ENCODE measurements at regions not wholly inside any gene's neighbourhood (a gene's known extent, or its start where the extent isn't known, plus 50 kb on each side); places are given as distances from the start of the nearest gene placed in this dataset.
"Not testable (repeated sequence)": the region's sequence is repeated elsewhere in the genome, so short reads cannot be mapped to it uniquely, and the experiment has no call there.

DNA sequence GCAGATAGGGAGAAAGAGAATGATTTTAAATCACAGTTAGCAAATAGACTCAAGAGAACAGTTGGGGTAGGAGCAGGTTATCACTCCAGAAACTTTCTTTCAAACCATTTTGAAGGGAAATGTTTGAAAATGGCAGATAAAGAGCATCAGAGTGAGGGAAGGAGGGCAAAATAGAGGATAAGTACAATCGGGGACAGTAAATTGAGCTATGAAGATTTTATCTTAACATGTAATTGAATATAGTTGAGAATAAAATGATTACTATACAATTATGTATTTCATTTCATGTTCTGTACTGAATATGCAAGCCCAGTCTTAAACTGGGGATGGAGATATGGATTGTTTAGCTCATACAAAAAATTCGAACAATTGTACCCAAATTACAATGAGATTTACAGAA is 54.0 kb downstream of the MAP10 start:
- peaks cover 4% of the 10 kb centered on the region for H3K4me1 ChIP-seq (ENCODE audit: control insufficient read depth, insufficient read depth, low read length)
- H3K27me3 ChIP-seq (ENCODE audit: control insufficient read depth, insufficient read depth, low read length) = peaks cover 5% of the 10 kb centered on the region
- H3K9me3 ChIP-seq (replicated peaks; ENCODE audit: low read length) = no peaks in the 10 kb centered on the region
- no peak overlapping the region for H3K4me2 ChIP-seq (ENCODE audit: low read length)
- no peaks in the 10 kb centered on the region for H3K36me3 ChIP-seq (ENCODE audit: insufficient read depth, low read length)
- no peak overlapping the region for H3K9ac ChIP-seq (ENCODE audit: low read depth, low read length)
- no peak overlapping the region for H3K4me3 ChIP-seq (ENCODE audit: low read length)

DNA sequence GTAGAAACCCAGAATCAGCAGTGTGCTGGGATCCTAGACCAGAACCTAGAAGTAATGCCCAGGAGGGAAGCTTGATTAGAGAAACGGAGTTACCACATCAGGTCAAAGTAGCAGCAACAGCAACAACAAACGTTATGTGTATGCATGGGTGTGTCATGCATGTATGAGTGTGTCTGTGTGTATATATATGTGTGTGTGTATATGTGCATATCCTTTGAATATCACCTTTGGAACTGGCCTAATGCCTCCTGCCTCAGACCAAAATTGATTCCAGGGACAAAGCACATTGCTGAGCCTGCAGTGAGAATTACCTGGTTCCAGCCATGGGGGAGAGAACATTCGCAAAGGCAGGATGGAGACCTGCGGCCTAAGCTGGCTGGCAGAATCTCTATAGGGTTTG is 55.9 kb downstream of the MAP10 start:
- H3K9ac ChIP-seq (ENCODE audit: low read depth, low read length) = no peak overlapping the region
- H3K27me3 ChIP-seq (ENCODE audit: control insufficient read depth, insufficient read depth, low read length) = peaks cover 5% of the 10 kb centered on the region
- H3K4me1 ChIP-seq (ENCODE audit: control insufficient read depth, insufficient read depth, low read length) = no peaks in the 10 kb centered on the region
- no peaks in the 10 kb centered on the region for H3K9me3 ChIP-seq (replicated peaks; ENCODE audit: low read length)
- no peak overlapping the region for H3K4me2 ChIP-seq (ENCODE audit: low read length)
- no peaks in the 10 kb centered on the region for H3K36me3 ChIP-seq (ENCODE audit: insufficient read depth, low read length)
- no peak overlapping the region for H3K4me3 ChIP-seq (ENCODE audit: low read length)

DNA sequence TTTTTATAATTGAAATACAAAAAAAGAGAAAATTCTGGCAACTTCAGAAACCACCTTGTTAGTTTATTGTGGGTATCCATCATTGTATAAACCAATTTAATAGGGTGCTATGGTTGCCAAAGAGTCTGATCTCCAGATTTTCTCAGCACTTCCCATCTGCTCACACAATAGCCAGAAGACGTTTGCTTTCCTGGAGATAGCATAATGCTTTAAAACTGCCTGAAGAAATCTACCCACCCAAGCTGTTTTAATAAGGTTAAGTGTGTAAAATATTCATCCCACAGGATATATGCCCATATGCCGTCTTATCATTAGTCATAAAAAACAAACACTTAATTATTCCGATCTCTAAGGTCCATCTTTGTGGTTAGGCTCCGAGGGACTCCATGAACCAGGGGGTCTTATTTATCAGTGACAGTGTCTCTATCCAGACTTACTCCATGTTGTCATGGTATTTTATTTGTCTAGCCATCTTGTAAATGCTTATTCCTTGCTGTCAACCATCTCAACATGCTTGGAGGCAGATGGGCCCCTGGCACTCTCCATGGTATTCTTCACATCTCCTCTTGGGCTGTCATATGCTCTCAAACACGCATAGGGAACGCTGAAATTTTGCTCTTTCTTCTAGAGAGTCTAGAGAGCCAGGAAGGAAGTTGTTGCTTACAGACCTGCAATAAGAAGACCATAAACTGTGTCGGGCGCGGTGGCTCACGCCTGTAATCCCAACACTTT is 58.5 kb downstream of the MAP10 start:
- Histone ChIP-seq H3K36me3 (ENCODE audit: insufficient read depth, low read length) (no peaks in the 10 kb centered on the region), H3K4me2 (ENCODE audit: low read length) (no peak overlapping the region), H3K27me3 (ENCODE audit: control insufficient read depth, insufficient read depth, low read length) (peaks cover 9% of the 10 kb centered on the region), H3K9ac (ENCODE audit: low read depth, low read length) (no peak overlapping the region), H3K9me3 (replicated peaks; ENCODE audit: low read length) (no peaks in the 10 kb centered on the region), H3K4me3 (ENCODE audit: low read length) (no peak overlapping the region), H3K4me1 (ENCODE audit: control insufficient read depth, insufficient read depth, low read length) (peaks cover 2% of the 10 kb centered on the region)

DNA sequence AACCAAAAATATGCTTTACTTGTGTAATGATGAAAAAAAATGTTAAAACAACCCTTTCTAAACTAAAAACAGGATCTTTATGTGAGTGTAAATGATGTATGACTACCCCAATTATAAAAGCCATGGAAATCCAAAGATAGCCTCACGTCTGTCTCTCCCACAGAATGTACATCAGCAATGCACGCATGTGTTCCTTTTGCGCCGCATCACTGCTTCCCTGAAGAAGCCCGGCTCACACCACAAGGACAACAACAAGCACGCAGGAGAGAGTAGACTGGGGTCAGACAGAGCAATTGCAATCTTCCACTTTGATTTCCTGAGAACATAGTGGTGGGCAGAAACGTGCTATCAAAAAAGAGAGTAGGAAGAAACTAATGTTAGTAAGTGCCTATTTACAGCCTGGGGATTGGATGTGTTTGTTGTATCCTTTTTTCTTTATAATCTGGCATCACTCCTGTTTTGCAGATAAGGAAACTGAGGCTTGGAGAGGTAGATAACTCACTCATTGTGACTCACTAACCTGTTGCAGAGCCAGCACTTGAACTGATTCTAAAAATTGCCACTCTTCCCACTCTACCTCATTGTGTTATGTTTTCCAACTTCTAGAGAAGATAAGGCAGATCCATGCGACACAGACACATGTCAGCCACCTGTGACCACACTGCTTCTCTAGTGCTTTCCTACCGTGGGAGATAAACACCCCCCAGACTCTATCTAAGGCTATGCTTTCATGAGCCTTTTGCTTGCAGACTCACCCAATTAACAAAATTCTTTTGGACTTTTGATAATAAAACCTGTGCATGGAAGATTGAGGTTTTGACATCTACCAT is 60.1 kb downstream of the MAP10 start:
- H3K4me2 ChIP-seq (ENCODE audit: low read length) = no peak overlapping the region
- no peak overlapping the region for H3K4me3 ChIP-seq (ENCODE audit: low read length)
- H3K36me3 ChIP-seq (ENCODE audit: insufficient read depth, low read length) = no peaks in the 10 kb centered on the region
- no peak overlapping the region for H3K9ac ChIP-seq (ENCODE audit: low read depth, low read length)
- no peaks in the 10 kb centered on the region for H3K9me3 ChIP-seq (replicated peaks; ENCODE audit: low read length)
- H3K27me3 ChIP-seq (ENCODE audit: control insufficient read depth, insufficient read depth, low read length) = peaks cover 9% of the 10 kb centered on the region
- H3K4me1 ChIP-seq (ENCODE audit: control insufficient read depth, insufficient read depth, low read length) = peaks cover 10% of the 10 kb centered on the region

DNA sequence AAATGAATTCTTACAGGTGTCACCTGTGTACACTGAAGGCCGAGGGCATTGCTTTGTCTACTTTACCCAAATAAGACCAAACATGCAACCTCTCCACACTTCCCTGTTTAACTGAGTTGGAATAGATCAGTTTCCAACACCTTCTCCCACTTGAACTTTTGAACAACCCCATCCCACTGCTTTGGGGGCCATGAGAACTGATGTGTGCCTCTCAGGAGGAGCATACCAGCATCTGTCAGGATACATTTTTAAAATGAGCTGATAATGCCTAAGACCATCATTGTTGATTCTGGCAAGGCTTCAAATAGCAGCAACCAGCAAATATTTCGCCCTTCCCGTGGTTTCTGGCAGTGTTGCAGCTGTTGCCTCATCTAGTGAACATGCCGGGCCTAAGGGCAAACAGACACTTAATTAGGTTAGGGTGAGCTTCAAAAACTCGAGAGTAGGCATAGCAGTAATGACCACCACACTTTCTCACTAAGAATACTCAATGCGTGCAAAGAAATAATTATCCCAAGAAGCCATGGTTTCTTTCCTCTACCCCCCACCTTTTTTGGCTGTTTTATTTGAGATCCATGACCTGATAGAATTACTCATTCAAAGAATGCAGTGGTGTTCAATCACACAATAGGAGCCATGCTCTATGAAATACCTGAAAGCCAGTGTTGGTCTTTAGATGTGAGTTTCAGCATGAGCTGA is 63.7 kb downstream of the MAP10 start:
- Histone ChIP-seq H3K9me3 (replicated peaks; ENCODE audit: low read length) (no peaks in the 10 kb centered on the region), H3K9ac (ENCODE audit: low read depth, low read length) (no peak overlapping the region), H3K4me3 (ENCODE audit: low read length) (no peak overlapping the region), H3K36me3 (ENCODE audit: insufficient read depth, low read length) (no peaks in the 10 kb centered on the region), H3K27me3 (ENCODE audit: control insufficient read depth, insufficient read depth, low read length) (peaks cover 4% of the 10 kb centered on the region), H3K4me1 (ENCODE audit: control insufficient read depth, insufficient read depth, low read length) (peaks cover 10% of the 10 kb centered on the region), H3K4me2 (ENCODE audit: low read length) (peak overlapping the region; percentile 26)

DNA sequence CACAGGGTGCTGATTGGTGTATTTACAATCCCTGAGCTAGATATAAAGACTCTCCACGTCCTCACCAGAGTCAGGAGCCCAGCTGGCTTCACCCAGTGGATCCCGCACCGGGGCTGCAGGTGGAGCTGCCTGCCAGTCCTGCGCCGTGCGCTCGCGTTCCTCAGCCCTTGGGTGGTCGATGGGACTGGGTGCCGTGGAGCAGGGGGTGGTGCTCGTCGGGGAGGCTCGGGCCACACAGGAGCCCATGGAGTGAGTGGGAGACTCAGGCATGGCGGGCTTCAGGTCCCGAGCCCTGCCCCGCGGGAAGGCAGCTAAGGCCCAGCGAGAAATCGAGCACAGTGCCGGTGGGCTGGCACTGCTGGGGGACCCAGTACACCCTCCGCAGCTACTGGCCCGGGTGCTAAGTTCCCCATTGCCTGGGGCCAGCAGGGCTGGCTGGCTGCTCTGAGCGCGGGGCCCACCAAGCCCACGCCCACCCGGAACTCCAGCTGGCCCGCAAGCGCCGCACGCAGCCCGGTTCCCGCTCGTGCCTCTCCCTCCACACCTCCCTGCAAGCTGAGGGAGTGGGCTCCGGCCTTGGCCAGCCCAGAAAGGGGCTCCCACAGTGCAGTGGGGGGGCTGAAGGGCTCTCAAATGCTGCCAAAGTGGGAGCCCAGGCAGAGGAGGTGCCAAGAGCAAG is 66.2 kb downstream of the MAP10 start:
- H3K4me3 ChIP-seq (ENCODE audit: low read length); H3K4me1 ChIP-seq (ENCODE audit: control insufficient read depth, insufficient read depth, low read length); H3K9ac ChIP-seq (ENCODE audit: low read depth, low read length); H3K9me3 ChIP-seq (replicated peaks; ENCODE audit: low read length); H3K36me3 ChIP-seq (ENCODE audit: insufficient read depth, low read length); H3K4me2 ChIP-seq (ENCODE audit: low read length); H3K27me3 ChIP-seq (ENCODE audit: control insufficient read depth, insufficient read depth, low read length): not testable (repeated sequence)

DNA sequence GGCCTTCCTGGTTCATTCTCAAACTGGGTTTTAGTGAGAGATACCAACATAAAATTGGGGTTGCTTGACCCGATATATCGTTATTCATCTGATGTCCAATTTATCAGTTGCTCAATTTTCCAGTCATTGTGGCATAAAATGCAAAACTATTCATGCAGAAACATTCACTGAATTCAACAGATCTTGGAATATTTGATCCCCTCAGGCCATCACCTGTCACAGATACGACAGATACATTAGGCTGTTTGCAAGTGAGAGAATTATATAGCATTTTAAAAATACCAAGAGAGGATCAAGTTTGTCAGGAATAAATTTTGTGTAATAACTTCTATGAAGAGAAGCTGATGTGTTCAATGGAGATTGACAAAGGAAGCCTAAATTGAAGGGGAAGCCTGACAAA is 67.1 kb downstream of the MAP10 start:
- peaks cover 10% of the 10 kb centered on the region for H3K4me1 ChIP-seq (ENCODE audit: control insufficient read depth, insufficient read depth, low read length)
- no peak overlapping the region for H3K4me3 ChIP-seq (ENCODE audit: low read length)

DNA sequence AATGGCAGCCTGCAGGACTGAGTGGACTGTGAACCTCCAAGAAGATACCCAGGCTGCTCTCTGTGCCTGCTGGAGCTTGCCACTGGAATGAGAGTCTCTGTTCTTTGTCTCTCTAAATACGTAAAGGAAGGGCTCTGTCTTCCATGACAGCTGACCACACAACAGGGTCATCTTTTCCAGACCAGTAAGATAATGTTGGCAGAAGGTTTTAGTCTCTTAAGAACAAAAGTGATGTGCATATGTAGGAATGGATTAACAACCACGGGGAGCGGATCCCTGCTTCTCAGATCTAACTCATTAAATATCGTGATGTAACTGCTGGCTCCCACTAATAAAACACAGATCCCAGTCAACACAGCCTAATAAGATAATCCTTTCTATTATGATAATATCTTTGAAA is 67.5 kb downstream of the MAP10 start:
- Histone ChIP-seq H3K4me1 (ENCODE audit: control insufficient read depth, insufficient read depth, low read length) (peaks cover 10% of the 10 kb centered on the region), H3K9me3 (replicated peaks; ENCODE audit: low read length) (no peaks in the 10 kb centered on the region), H3K9ac (ENCODE audit: low read depth, low read length) (no peak overlapping the region), H3K4me3 (ENCODE audit: low read length) (no peak overlapping the region), H3K36me3 (ENCODE audit: insufficient read depth, low read length) (no peaks in the 10 kb centered on the region), H3K4me2 (ENCODE audit: low read length) (no peak overlapping the region), H3K27me3 (ENCODE audit: control insufficient read depth, insufficient read depth, low read length) (peaks cover 3% of the 10 kb centered on the region)

More for the DNA sequence above, 67.1 kb downstream of the MAP10 start:
- H3K9me3 ChIP-seq (replicated peaks; ENCODE audit: low read length) = no peaks in the 10 kb centered on the region
- H3K27me3 ChIP-seq (ENCODE audit: control insufficient read depth, insufficient read depth, low read length) = peaks cover 3% of the 10 kb centered on the region
- H3K9ac ChIP-seq (ENCODE audit: low read depth, low read length) = no peak overlapping the region
- no peak overlapping the region for H3K4me2 ChIP-seq (ENCODE audit: low read length)
- H3K36me3 ChIP-seq (ENCODE audit: insufficient read depth, low read length) = no peaks in the 10 kb centered on the region

DNA sequence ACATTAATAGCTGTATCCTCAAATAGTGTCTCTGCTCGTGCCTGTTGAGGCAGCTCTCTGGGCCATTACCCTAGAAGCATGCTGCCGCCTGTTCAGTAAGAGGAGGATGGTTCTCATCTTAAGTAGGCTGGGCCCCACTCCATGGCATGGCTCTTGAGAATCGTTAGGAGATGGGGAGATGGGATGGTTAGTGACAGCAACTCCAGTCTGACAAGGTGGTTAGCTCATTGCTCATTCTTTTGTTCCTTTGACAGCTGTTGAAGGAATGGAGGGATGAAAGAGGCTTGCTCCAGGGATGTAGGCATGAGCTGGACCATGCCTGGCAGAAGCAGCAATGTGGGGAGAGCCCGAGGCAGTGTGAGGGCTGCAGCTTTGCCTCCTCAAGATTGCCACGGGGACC is 68.2 kb downstream of the MAP10 start:
- H3K27me3 ChIP-seq (ENCODE audit: control insufficient read depth, insufficient read depth, low read length) = peaks cover 3% of the 10 kb centered on the region
- no peaks in the 10 kb centered on the region for H3K9me3 ChIP-seq (replicated peaks; ENCODE audit: low read length)
- no peaks in the 10 kb centered on the region for H3K36me3 ChIP-seq (ENCODE audit: insufficient read depth, low read length)
- no peak overlapping the region for H3K4me2 ChIP-seq (ENCODE audit: low read length)
- H3K4me1 ChIP-seq (ENCODE audit: control insufficient read depth, insufficient read depth, low read length) = peaks cover 10% of the 10 kb centered on the region
- no peak overlapping the region for H3K4me3 ChIP-seq (ENCODE audit: low read length)
- H3K9ac ChIP-seq (ENCODE audit: low read depth, low read length) = no peak overlapping the region

DNA sequence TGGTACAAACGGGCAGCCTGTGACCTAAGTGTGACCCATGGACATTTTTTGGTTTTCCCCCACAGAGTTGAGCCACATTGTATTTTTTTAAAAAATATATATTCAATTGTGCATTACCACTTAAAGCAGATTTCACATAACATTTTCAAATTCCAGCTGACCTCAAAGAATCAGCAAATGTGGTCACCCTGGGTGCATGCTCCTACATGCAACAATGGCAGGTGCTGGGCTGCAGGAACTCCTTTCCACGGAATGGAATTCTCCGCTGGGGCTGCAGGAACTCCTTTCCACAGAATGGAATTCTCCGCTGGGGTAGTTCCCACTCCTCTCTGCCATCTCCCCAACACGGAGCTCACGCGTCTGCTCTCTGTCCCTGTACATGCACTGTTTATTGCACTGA is 68.7 kb downstream of the MAP10 start:
- H3K9me3 ChIP-seq (replicated peaks; ENCODE audit: low read length) = no peaks in the 10 kb centered on the region
- H3K36me3 ChIP-seq (ENCODE audit: insufficient read depth, low read length) = no peaks in the 10 kb centered on the region
- no peak overlapping the region for H3K4me3 ChIP-seq (ENCODE audit: low read length)
- no peak overlapping the region for H3K4me2 ChIP-seq (ENCODE audit: low read length)
- peaks cover 5% of the 10 kb centered on the region for H3K4me1 ChIP-seq (ENCODE audit: control insufficient read depth, insufficient read depth, low read length)
- no peak overlapping the region for H3K9ac ChIP-seq (ENCODE audit: low read depth, low read length)
- peaks cover 3% of the 10 kb centered on the region for H3K27me3 ChIP-seq (ENCODE audit: control insufficient read depth, insufficient read depth, low read length)

DNA sequence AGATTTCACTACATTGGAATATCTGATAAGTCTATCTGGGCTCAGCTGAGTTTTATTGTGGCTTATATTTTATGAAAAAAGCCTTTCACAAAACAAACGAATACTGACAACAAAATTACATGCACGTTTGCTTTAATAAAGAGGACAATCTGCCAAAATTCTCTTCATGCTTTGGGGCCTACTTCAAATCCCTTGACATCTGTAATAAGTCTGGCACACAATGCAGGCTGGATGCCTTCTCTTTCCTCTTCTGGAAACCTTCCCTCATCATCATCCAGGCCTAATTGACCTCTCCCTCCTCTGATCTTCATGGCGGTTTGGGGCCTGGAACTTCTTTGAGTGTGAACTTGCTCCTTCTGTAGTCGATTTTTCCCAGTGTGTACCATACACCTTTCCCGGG is 70.3 kb downstream of the MAP10 start:
- Histone ChIP-seq H3K4me1 (ENCODE audit: control insufficient read depth, insufficient read depth, low read length) (no peaks in the 10 kb centered on the region), H3K9me3 (replicated peaks; ENCODE audit: low read length) (no peaks in the 10 kb centered on the region), H3K9ac (ENCODE audit: low read depth, low read length) (no peak overlapping the region), H3K27me3 (ENCODE audit: control insufficient read depth, insufficient read depth, low read length) (peaks cover 3% of the 10 kb centered on the region), H3K4me2 (ENCODE audit: low read length) (no peak overlapping the region), H3K36me3 (ENCODE audit: insufficient read depth, low read length) (no peaks in the 10 kb centered on the region), H3K4me3 (ENCODE audit: low read length) (no peak overlapping the region)

Measured in skeletal muscle satellite cell (primary cell).